ENCODE measurements at regions not wholly inside any gene's neighbourhood (a gene's known extent, or its start where the extent isn't known, plus 50 kb on each side); places are given as distances from the start of the nearest gene placed in this dataset.

DNA sequence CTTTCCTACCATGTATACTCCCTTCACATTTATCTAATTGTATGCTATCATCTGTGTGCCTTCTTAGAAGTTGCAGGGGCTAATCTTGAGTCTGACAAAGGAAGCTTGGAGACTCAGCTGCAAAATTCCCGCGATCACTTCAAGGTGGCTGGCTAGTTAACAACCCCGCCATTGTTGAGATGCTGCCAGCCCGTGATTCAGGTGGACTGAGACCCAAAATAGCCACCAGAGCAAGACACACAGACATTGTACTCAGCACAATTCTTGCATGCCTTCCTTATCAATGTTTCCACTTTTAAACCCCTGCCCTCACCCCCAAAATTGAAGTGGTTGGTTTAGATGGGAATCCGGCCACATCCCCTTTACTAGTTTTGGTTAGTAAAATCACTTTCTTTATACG, 225.8 kb upstream of the ZNF717 start:
- no peak for TF ChIP-seq POLR2A (IDR thresholded peaks at IDR 0.05)
- TF ChIP-seq, protein P1, sequence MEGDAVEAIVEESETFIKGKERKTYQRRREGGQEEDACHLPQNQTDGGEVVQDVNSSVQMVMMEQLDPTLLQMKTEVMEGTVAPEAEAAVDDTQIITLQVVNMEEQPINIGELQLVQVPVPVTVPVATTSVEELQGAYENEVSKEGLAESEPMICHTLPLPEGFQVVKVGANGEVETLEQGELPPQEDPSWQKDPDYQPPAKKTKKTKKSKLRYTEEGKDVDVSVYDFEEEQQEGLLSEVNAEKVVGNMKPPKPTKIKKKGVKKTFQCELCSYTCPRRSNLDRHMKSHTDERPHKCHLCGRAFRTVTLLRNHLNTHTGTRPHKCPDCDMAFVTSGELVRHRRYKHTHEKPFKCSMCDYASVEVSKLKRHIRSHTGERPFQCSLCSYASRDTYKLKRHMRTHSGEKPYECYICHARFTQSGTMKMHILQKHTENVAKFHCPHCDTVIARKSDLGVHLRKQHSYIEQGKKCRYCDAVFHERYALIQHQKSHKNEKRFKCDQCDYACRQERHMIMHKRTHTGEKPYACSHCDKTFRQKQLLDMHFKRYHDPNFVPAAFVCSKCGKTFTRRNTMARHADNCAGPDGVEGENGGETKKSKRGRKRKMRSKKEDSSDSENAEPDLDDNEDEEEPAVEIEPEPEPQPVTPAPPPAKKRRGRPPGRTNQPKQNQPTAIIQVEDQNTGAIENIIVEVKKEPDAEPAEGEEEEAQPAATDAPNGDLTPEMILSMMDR (IDR thresholded peaks at IDR 0.05), result no peak
- no peak for TF ChIP-seq POLR2AphosphoS5 (IDR thresholded peaks at IDR 0.05)
- TF ChIP-seq EP300 (IDR thresholded peaks at IDR 0.05), result no peak
